Ovary (tissue), 3 donors: ENCODE measurements at regions not wholly inside any gene's neighbourhood (a gene's known extent, or its start where the extent isn't known, plus 50 kb on each side); places are given as distances from the start of the nearest gene placed in this dataset.

Experiments
- POLR2A ChIP-seq: fragments of 450-650 bp; IDR thresholded peaks from one replicate; pipeline ENCODE4 v1.6.1; 2017; ENCODE audit warnings: antibody characterized with exemption, mild to moderate bottlenecking, moderate library complexity
- TF ChIP-seq, protein P1 (sequence below), 3 donors: fragments of 450-650 bp in 2 of 3; fragments of 200-600 bp in 1 of 3; IDR thresholded peaks; one replicate each; pipeline versions ENCODE4 v1.5.1 to v1.8.0; 2016 to 2022; ENCODE audit warnings: antibody characterized with exemption in 3 of 3, mild to moderate bottlenecking in 1 of 3
- donor health status: DM: no; HTN: no; CAD: no.

- TF ChIP-seq, protein P1, sequence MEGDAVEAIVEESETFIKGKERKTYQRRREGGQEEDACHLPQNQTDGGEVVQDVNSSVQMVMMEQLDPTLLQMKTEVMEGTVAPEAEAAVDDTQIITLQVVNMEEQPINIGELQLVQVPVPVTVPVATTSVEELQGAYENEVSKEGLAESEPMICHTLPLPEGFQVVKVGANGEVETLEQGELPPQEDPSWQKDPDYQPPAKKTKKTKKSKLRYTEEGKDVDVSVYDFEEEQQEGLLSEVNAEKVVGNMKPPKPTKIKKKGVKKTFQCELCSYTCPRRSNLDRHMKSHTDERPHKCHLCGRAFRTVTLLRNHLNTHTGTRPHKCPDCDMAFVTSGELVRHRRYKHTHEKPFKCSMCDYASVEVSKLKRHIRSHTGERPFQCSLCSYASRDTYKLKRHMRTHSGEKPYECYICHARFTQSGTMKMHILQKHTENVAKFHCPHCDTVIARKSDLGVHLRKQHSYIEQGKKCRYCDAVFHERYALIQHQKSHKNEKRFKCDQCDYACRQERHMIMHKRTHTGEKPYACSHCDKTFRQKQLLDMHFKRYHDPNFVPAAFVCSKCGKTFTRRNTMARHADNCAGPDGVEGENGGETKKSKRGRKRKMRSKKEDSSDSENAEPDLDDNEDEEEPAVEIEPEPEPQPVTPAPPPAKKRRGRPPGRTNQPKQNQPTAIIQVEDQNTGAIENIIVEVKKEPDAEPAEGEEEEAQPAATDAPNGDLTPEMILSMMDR (IDR thresholded peaks at IDR 0.05), result no peak
- no peak for TF ChIP-seq POLR2A
Measured at GRCh38 chr6:134703206-134703605, 246.7 kb downstream of the ALDH8A1 start.
